HG03439 (cell line): ENCODE measurements at regions not wholly inside any gene's neighbourhood (a gene's known extent, or its start where the extent isn't known, plus 50 kb on each side); places are given as distances from the start of the nearest gene placed in this dataset.

Experiments
- ATAC-seq: cut with Tn5 transposase; IDR thresholded peaks from one replicate; pipeline ENCODE4 v1.9.1; 2021; ENCODE audit warnings: mild to moderate bottlenecking, moderate library complexity; ENCODE audit not compliant: unreplicated experiment

DNA sequence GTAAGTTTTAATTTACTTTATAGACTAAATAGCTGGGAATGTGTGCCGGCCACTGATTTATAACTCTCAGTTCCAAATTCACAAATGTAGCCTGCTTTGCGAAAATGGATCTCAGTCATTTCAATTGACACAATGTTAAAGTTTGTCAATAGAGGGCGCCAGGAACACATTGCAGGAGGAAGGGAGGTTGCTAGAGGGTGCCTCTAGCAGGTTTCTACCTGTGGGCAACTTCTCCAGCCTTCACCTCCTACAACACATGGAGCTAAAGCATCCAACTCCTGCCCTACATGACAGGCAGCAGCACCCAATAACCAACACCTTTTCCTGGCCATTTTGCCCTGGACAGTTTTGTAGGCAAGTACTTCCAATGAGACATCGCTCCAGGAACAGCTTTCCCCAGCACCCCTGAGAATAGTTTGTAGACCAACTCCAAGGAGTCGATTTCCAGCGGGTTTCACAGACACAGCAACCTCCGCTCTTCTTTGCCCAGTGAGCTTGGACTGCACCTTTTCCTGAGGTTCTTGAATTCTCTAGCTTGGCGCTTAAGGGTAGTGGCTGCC lies 784.8 kb upstream of the CDH2 start:
- no peak for ATAC-seq

GRCh38 chr18:28960146-28960545 lies 783.2 kb upstream of the CDH2 start:
- ATAC-seq, result no peak

GRCh38 chr18:28952339-28952738 lies 775.4 kb upstream of the CDH2 start:
- no peak for ATAC-seq

- ATAC-seq, result no peak
Measured at GRCh38 chr18:28947900-28948299, 771.0 kb upstream of the CDH2 start.

- no peak for ATAC-seq
Measured at GRCh38 chr18:28946471-28946870, 769.5 kb upstream of the CDH2 start.

DNA sequence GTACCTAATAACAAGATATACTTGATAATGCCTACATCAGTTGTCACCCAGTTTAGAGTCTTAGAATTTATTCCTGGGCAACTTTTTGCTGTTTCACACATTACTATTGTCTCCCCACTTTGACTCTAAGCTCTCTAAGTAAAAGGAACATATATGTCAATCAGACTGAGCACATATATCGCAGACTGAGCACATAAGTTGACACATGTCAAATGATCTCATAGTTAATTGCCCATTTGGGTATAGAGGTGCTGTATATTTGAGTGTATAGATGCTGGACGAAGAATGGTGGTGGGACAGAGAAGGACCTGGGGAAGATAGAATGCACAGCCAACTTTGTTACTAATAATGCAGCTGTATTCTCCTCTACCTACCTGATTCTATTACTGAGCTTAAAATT lies 746.0 kb upstream of the CDH2 start:
- no peak for ATAC-seq

- no peak for ATAC-seq
Measured at GRCh38 chr18:28916456-28916855, 739.5 kb upstream of the CDH2 start.

- no peak for ATAC-seq
Measured at GRCh38 chr18:28905509-28905908, 728.6 kb upstream of the CDH2 start.

DNA sequence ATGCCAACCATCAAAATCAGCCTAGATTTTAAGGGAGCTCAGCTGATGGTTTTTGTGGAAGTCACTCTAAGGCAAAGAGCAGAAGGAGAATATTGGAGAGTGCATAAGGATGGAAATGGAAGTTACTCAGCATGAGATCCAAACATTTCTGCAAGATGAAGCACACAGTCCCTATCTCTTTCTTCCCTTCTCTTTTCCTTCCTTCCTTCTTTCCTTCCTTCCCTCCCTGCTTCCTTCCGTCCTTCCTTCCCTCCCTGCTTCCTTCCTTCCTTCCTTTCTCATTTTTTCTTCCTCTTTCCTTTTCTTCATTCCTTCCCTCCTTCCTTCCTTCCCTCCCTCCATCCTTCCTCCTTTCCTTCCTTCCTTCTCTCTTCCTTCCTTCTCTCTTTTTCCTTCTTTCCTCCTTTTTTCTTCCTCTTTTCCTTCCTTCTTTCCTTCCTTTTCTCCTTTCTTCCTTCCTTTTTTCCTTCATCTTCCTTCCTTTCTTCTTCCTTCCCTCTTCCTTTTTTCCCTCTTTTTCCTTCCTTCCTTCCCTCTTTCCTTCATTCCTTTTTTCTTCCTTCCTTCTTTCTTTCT lies 727.9 kb upstream of the CDH2 start:
- no peak for ATAC-seq

DNA sequence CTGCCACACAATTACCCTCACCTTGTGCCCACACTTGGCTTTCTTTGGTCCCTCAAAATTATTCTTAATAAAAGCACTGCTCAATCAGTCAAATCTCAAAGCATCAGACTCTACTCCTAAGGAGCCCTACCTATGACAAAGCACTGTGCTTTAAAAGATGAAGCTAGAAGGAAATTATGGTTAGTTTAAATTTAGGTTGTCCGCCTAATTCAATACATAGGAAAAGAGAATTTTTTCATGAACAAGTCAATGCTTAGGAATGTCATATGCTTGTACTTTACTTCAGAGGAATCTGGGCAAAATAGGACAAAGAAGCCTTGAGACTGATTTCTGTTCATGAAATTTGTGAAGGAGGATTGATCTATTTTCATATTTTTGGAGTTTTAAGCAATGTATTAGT lies 726.4 kb upstream of the CDH2 start:
- no peak for ATAC-seq

- no peak for ATAC-seq
Measured at GRCh38 chr18:28890791-28891190, 713.9 kb upstream of the CDH2 start.

GRCh38 chr18:28884304-28884703 lies 707.4 kb upstream of the CDH2 start:
- no peak for ATAC-seq

- no peak for ATAC-seq
Measured at GRCh38 chr18:28880856-28881255, 703.9 kb upstream of the CDH2 start.

DNA sequence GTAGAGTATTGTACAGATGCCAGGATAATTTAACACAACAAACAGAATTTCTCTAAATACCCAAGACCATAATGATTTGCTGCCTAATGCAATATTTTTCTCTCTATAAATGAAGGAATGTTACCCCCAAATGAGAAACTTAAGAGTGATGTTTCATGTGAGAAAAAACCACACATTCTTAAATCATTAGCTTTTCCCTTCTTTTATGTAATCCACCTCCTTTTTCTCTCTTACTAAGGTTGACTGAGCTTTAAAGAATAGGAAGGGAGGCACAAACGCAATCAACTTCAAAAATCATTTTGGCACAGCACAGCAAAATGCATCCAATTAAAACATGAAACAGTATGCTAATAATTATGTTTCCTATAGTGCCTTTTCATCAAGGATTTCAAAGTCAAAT lies 698.1 kb upstream of the CDH2 start:
- no peak for ATAC-seq

DNA sequence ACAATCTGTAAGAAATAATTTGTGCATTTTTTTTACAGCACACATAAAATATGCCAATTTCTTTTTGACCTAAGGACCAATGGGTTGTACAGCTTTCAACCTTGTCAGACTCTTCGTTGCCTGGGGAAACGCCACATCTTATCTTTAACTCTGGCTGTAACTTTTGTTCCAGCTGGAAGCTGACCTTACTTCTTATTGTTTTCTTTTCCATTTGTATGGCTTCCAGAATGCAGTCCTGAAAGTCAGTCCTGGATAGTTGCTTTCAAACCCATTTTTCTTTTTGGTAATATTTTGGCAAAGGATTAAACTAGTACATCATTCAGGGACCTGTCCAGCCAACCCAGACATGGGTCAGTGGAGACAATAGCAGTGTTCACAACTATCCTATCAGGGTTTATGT lies 686.5 kb upstream of the CDH2 start:
- ATAC-seq, result no peak

- ATAC-seq, result no peak
Measured at GRCh38 chr18:28858248-28858647, 681.3 kb upstream of the CDH2 start.

DNA sequence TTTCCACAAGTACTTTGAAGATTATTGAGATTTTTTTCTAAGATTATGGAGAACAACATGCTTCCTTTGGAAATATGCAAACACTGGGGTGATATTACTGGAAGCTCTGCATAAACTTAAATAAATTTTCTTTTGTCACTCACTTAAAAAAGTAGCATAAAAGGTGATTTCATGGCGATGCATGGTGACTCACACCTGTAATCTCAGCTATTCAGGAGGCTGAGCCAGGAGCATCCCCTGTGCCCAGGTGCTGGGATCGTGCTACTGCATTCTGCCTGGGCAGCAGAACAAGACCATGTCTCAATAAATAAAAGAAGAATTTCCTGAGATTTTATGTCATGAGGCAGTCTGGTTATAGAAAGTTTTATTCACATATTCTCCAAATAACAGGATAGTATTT lies 679.1 kb upstream of the CDH2 start:
- no peak for ATAC-seq

GRCh38 chr18:28855524-28855923 lies 678.6 kb upstream of the CDH2 start:
- ATAC-seq, result no peak

- ATAC-seq, result no peak
Measured at GRCh38 chr18:28854964-28855363, 678.0 kb upstream of the CDH2 start.

DNA sequence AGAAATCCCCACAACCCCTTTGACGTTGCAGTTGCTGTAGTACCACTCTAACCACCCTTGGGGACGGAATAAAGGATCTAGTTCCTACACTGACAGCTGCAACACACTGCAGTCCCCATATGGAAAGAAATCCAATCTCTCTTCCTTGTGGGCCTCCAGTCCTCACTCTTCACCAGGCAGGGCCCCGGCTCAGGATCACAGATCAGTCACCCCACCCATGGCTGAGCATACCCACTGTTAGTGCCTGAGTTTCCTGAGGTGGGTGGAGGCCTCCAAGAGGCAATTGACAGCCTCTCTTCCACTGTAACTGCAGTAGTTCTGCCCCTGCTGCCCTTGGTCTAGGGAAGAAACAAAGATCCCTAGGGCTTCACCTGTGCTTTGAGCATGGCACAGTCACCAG lies 670.0 kb upstream of the CDH2 start:
- ATAC-seq, result no peak

DNA sequence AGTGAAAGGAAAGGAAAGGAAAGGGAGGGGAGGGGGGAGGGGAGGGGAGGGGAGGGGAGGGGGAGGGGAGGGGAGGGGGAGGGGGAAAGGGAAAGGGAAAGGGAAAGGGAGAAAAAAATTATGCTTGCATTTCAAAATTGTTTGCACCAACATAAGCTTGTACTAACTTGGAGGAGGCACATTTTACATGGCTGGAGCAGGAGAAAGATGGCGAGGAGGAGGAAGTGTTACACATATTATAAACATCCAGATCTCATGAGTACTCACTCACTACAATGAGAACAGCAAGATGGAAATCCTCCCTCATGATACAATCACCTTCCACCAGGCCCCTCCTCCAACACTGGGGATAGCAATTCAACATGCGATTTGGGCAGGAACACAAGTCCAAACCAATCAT lies 660.2 kb upstream of the CDH2 start:
- ATAC-seq, result no peak

DNA sequence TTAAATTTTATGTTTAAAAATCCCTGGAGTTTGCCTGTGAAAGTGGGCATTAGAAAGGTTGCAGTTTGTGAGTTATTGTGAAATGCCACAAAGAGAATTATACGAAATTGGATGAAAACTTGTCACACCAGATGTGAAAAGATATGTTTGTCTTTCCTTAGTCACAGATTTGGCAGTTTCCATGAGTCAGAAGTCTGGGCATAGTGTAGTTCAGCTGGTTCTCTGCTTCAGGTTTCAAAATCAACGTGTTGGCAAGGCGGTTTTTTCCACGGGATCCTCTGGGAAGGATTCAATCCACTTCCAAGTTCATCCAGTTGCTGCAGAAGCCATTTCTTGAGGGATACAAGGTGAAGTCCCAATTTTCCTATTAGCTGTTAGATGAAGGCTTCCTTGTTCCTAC lies 658.0 kb upstream of the CDH2 start:
- ATAC-seq, result no peak

GRCh38 chr18:28831908-28832307 lies 655.0 kb upstream of the CDH2 start:
- ATAC-seq, result no peak
